HG02981 (cell line): ENCODE measurements at regions not wholly inside any gene's neighbourhood (a gene's known extent, or its start where the extent isn't known, plus 50 kb on each side); places are given as distances from the start of the nearest gene placed in this dataset.

Experiments
- ATAC-seq: cut with Tn5 transposase; IDR thresholded peaks from one replicate; pipeline ENCODE4 v1.9.1; 2021; ENCODE audit warnings: mild to moderate bottlenecking, moderate library complexity; ENCODE audit not compliant: unreplicated experiment

GRCh38 chr2:188903740-188904139 lies 70.4 kb upstream of the COL3A1 start:
- no peak for ATAC-seq

- no peak for ATAC-seq
Measured at GRCh38 chr2:188909036-188909435, 65.1 kb upstream of the COL3A1 start.

GRCh38 chr2:188916736-188917135 lies 57.4 kb upstream of the COL3A1 start:
- no peak for ATAC-seq

GRCh38 chr2:188917632-188918031 lies 56.5 kb upstream of the COL3A1 start:
- no peak for ATAC-seq

GRCh38 chr2:188919824-188920223 lies 54.3 kb upstream of the COL3A1 start:
- ATAC-seq: peak; percentile 68

- no peak for ATAC-seq
Measured at GRCh38 chr2:188922191-188922590, 52.0 kb upstream of the COL3A1 start.
